ENCODE measurements at regions not wholly inside any gene's neighbourhood (a gene's known extent, or its start where the extent isn't known, plus 50 kb on each side); places are given as distances from the start of the nearest gene placed in this dataset.

DNA sequence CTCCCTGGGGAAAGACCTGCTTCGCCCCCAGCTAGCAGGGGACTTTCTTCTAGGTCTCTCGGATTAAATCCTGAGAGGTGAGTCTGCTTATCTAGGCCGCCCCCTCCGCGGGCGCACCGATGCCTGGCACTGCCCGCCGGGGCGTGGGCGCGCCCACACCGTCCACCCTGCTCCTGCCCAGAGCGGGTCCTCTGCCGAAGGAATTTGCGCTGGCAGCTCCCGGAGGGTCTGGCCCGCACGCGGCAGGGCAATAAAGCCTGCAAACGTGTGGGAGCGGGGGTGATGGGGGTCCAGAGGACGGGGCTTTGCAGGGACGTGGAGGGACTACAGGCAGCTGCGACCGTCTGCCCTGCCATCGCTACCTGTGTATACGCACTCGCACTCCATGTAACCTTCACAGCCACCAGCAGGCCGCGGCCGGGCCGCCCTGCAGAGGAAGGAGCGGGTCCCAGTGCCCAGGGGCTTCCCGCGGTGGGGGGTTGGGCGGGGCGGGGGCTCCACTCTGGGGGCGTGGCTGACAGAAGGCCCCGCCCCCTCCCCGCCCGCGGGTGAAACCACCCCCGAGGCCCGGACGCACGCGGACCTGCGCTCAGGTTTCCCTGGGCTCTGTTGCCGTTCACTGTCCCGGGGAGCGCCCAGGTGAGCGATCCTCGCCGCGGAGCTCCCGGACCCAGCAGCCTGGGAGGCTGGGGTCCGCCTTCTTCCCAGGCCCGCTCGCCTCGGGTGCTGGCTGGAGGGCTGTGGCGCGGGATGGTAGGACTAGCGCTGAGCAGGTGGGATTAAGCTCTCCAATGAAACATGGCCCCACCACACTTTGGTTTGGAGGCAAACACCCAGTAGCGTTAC lies 174.5 kb upstream of the HS6ST1 start:
- H3F3A ChIP-seq (ENCODE audit: control insufficient read depth, insufficient read depth) = no peaks in the 10 kb centered on the region
- TF ChIP-seq EZH2phosphoT487 (IDR thresholded peaks at IDR 0.05; ENCODE audit: borderline replicate concordance, low read length) = no peak
- TF ChIP-seq, protein P1, sequence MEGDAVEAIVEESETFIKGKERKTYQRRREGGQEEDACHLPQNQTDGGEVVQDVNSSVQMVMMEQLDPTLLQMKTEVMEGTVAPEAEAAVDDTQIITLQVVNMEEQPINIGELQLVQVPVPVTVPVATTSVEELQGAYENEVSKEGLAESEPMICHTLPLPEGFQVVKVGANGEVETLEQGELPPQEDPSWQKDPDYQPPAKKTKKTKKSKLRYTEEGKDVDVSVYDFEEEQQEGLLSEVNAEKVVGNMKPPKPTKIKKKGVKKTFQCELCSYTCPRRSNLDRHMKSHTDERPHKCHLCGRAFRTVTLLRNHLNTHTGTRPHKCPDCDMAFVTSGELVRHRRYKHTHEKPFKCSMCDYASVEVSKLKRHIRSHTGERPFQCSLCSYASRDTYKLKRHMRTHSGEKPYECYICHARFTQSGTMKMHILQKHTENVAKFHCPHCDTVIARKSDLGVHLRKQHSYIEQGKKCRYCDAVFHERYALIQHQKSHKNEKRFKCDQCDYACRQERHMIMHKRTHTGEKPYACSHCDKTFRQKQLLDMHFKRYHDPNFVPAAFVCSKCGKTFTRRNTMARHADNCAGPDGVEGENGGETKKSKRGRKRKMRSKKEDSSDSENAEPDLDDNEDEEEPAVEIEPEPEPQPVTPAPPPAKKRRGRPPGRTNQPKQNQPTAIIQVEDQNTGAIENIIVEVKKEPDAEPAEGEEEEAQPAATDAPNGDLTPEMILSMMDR (IDR thresholded peaks at IDR 0.05; ENCODE audit: low read depth, low read length, poor library complexity, severe bottlenecking) = no peak
- no peaks in the 10 kb centered on the region for H4K20me1 ChIP-seq (ENCODE audit: control insufficient read depth, insufficient read depth, low read depth, low read length)
- H3K4me2 ChIP-seq (ENCODE audit: low read length) = no peak overlapping the region
- no peaks in the 10 kb centered on the region for H3K79me2 ChIP-seq (ENCODE audit: control insufficient read depth, low read length)
- no peak overlapping the region for H3K27ac ChIP-seq (ENCODE audit: low read depth, low read length)
- H3K4me1 ChIP-seq (ENCODE audit: control insufficient read depth, low read length) = no peaks in the 10 kb centered on the region
- no peaks in the 10 kb centered on the region for H3K9me2 ChIP-seq (replicated peaks; ENCODE audit: control insufficient read depth, low read length)
- H3K36me3 ChIP-seq (ENCODE audit: control insufficient read depth, low read length) = no peaks in the 10 kb centered on the region
- no peaks in the 10 kb centered on the region for H3K9me3 ChIP-seq (ENCODE audit: control insufficient read depth, insufficient read depth, low read length)
- peaks cover 10% of the 10 kb centered on the region for H3K27me3 ChIP-seq (ENCODE audit: control insufficient read depth, low read length)
- no peak overlapping the region for H3K4me3 ChIP-seq (ENCODE audit: low read length)

DNA sequence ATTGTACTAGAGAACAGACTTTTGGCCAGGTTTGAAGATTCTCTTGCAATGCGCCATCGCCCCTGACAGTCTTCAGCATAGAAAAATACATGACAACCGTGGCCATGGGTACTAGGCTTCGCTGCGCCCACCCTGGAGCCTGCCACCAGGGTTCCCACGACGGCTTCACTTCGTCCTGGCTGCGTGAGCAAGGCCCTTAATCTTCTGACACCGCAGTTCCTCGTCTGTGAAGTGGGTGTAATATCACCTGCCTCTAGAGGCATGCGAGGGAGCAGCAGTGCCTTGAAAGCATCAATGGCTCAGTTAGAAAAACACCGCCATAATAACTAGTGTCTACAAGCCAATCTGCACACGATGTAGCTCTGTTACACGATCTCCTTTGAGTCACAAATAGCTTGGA lies 175.2 kb upstream of the HS6ST1 start:
- Histone ChIP-seq H3K4me2 (ENCODE audit: low read length) (no peak overlapping the region), H3K36me3 (ENCODE audit: control insufficient read depth, low read length) (no peaks in the 10 kb centered on the region), H3K9me2 (replicated peaks; ENCODE audit: control insufficient read depth, low read length) (no peaks in the 10 kb centered on the region), H3K4me3 (ENCODE audit: low read length) (no peak overlapping the region), H3K79me2 (ENCODE audit: control insufficient read depth, low read length) (no peaks in the 10 kb centered on the region), H3K27me3 (ENCODE audit: control insufficient read depth, low read length) (peaks cover 10% of the 10 kb centered on the region), H3K4me1 (ENCODE audit: control insufficient read depth, low read length) (no peaks in the 10 kb centered on the region), H4K20me1 (ENCODE audit: control insufficient read depth, insufficient read depth, low read depth, low read length) (no peaks in the 10 kb centered on the region), H3K27ac (ENCODE audit: low read depth, low read length) (no peak overlapping the region), H3F3A (ENCODE audit: control insufficient read depth, insufficient read depth) (no peaks in the 10 kb centered on the region), H3K9me3 (ENCODE audit: control insufficient read depth, insufficient read depth, low read length) (no peaks in the 10 kb centered on the region)
- TF ChIP-seq, protein P1 (IDR thresholded peaks at IDR 0.05; ENCODE audit: low read depth, low read length, poor library complexity, severe bottlenecking) = no peak
- no peak for TF ChIP-seq EZH2phosphoT487 (IDR thresholded peaks at IDR 0.05; ENCODE audit: borderline replicate concordance, low read length)

DNA sequence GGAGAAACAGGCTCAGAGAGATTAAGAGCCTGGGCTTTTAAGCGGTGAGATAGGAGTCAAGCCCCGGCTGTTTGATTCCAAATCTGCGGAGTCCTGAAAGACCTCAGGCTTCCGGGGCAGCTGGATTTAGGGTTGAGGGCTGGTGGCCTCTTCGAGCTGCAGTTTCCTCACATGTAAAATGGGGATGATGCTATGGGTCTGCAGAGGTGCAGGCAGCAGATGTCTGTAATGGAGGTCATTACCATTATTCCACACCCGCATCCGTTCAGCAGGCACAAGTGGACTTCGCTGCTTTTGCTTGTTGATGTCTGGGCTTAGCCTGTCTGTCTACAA lies 175.6 kb upstream of the HS6ST1 start:
- TF ChIP-seq, protein P1 (IDR thresholded peaks at IDR 0.05; ENCODE audit: low read depth, low read length, poor library complexity, severe bottlenecking) = no peak
- TF ChIP-seq EZH2phosphoT487 (IDR thresholded peaks at IDR 0.05; ENCODE audit: borderline replicate concordance, low read length) = no peak
- H3K9me2 ChIP-seq (replicated peaks; ENCODE audit: control insufficient read depth, low read length) = no peaks in the 10 kb centered on the region
- no peaks in the 10 kb centered on the region for H3K4me1 ChIP-seq (ENCODE audit: control insufficient read depth, low read length)
- H3K36me3 ChIP-seq (ENCODE audit: control insufficient read depth, low read length) = no peaks in the 10 kb centered on the region
- peaks cover 9% of the 10 kb centered on the region for H3K27me3 ChIP-seq (ENCODE audit: control insufficient read depth, low read length)
- no peaks in the 10 kb centered on the region for H3K79me2 ChIP-seq (ENCODE audit: control insufficient read depth, low read length)
- H4K20me1 ChIP-seq (ENCODE audit: control insufficient read depth, insufficient read depth, low read depth, low read length) = no peaks in the 10 kb centered on the region
- no peaks in the 10 kb centered on the region for H3K9me3 ChIP-seq (ENCODE audit: control insufficient read depth, insufficient read depth, low read length)
- no peak overlapping the region for H3K4me3 ChIP-seq (ENCODE audit: low read length)
- H3K27ac ChIP-seq (ENCODE audit: low read depth, low read length) = no peak overlapping the region
- no peak overlapping the region for H3K4me2 ChIP-seq (ENCODE audit: low read length)
- no peaks in the 10 kb centered on the region for H3F3A ChIP-seq (ENCODE audit: control insufficient read depth, insufficient read depth)

Measured in DOHH2 (cell line).